GM06990 (cell line): ENCODE measurements at regions not wholly inside any gene's neighbourhood (a gene's known extent, or its start where the extent isn't known, plus 50 kb on each side); places are given as distances from the start of the nearest gene placed in this dataset.

Experiments used
- DNase-seq: peaks from one replicate; pipeline ENCODE4 v3.0.0-alpha.2; 2011; ENCODE audit not compliant: insufficient read length; ENCODE audit errors: extremely low read depth
- H3K27me3 ChIP-seq: replicated peaks from 2 replicates; pipeline ENCODE4 v1.6.0; 2011; ENCODE audit warnings: low read length; ENCODE audit not compliant: control insufficient read depth, insufficient read depth
- H3K36me3 ChIP-seq: 2 replicates; pipeline ENCODE4 v1.5.1; 2011; ENCODE audit warnings: low read length; ENCODE audit not compliant: control insufficient read depth, insufficient read depth
- H3K4me3 ChIP-seq: replicated peaks from 2 replicates; pipeline ENCODE4 v1.5.1; 2011; ENCODE audit warnings: low read depth, mild to moderate bottlenecking, control low read depth, low read length
- TF ChIP-seq, protein P1 (sequence below): IDR thresholded peaks from 2 replicates; pipeline ENCODE4 v1.5.1; 2011; ENCODE audit warnings: low read length, control low read depth, mild to moderate bottlenecking, inconsistent platforms; ENCODE audit not compliant: insufficient read depth, poor library complexity, severe bottlenecking

DNA sequence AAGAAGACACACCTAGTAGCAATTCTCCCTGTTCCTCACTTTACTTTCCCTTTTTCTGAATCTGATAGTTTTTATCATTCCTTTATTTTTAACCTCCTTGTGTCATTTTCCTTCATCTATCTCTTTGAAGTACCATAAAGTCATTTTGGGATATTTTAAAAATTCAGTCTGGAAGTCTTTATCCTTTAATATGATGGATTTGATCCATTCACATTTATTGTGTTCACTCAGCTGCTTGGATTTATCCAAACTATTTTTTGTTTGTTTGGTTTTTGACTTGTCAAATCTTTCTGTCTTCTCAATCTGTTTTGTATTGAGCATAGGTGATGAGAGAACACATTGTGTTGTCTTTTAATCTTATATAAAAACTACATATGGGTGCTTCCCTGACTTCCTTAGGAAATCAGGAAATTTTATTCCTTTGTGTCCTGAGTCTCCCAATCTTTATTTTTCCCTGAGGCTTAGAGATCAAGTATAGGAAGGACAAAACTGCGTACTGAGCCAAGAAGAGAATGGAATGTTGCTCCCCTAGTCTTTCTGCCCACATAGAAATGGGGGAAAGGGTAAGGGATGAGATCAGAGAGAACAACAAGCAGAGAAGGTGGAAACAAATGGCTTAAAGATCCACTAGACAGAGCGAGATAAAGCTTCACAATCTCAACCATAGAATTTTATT, 132.7 kb upstream of the HABP2 start:
- TF ChIP-seq, protein P1, sequence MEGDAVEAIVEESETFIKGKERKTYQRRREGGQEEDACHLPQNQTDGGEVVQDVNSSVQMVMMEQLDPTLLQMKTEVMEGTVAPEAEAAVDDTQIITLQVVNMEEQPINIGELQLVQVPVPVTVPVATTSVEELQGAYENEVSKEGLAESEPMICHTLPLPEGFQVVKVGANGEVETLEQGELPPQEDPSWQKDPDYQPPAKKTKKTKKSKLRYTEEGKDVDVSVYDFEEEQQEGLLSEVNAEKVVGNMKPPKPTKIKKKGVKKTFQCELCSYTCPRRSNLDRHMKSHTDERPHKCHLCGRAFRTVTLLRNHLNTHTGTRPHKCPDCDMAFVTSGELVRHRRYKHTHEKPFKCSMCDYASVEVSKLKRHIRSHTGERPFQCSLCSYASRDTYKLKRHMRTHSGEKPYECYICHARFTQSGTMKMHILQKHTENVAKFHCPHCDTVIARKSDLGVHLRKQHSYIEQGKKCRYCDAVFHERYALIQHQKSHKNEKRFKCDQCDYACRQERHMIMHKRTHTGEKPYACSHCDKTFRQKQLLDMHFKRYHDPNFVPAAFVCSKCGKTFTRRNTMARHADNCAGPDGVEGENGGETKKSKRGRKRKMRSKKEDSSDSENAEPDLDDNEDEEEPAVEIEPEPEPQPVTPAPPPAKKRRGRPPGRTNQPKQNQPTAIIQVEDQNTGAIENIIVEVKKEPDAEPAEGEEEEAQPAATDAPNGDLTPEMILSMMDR = no peak
- Histone ChIP-seq H3K4me3 (no peak overlapping the region), H3K27me3 (no peaks in the 10 kb centered on the region; the same call in 1 of the 2 replicates), H3K36me3 (no peaks in the 10 kb centered on the region)
- no peak for DNase-seq

DNA sequence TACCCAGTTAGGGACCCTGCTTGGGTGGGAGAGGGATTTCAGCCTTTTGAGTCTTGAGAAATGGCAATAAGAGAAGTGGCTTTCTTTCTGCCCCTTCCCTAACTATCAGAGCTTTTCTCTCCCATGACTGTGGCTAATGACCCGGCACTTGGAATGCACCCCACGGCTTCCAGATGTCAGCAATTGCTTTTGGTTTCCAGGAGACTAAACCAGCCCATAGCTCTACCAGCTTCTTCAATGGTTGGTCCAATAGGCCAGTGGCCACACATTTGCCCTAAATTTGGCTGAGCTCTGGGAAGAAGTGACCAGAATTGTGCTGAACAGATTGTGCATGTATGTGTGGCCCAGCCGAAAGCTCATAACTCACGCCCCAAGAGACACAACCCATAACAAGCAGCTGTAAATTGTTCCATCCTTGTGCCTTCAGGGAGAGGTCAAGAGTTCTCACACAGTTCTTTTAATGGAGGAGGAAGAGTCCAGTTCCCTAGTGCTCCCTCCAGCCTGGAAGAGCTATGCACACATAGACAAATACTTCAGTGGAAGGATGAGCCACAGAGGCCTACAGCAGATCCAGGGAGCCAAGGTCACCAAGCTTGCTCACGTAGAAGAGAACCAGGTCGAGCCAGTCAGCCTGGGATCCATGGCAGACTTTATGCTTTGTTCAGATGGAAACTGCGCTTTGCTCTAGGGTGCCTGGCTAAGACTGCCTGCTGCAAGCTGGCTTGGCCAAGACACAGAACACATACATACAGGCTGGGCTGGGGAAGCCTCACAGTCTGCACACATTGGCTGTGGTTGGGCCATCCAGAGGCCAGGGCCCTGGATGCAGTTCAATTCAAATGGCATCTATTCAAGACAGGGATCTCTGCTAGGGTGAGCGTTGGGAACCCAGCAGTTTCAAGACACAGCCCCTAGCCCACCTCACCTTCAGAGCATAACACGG, 131.8 kb upstream of the HABP2 start:
- H3K27me3 ChIP-seq = no peaks in the 10 kb centered on the region; the same call in 1 of the 2 replicates
- no peak for DNase-seq
- no peak overlapping the region for H3K4me3 ChIP-seq
- H3K36me3 ChIP-seq = no peaks in the 10 kb centered on the region
- TF ChIP-seq, protein P1 = no peak

DNA sequence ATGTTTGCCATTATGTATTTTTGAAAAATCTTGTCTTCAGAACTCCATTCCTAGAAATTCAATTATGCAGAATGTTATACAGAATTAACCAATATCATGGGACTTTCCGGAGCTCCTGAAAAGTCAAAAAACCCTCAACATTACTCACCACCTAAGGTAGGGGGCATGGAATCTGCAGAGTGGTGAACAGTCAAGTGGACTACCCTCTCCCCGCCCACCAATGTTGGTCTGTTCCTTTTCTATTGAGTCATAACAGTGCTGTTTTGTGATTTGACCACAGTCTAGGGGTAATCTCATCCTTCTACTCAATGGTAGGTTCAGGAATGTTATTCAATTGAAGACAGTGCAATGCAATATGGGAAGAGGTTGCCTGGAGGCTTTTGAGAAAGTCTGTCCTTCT, 130.5 kb upstream of the HABP2 start:
- no peaks in the 10 kb centered on the region; the same call in 1 of the 2 replicates for H3K27me3 ChIP-seq
- TF ChIP-seq, protein P1 = no peak
- no peak for DNase-seq
- no peaks in the 10 kb centered on the region for H3K36me3 ChIP-seq
- H3K4me3 ChIP-seq = no peak overlapping the region

DNA sequence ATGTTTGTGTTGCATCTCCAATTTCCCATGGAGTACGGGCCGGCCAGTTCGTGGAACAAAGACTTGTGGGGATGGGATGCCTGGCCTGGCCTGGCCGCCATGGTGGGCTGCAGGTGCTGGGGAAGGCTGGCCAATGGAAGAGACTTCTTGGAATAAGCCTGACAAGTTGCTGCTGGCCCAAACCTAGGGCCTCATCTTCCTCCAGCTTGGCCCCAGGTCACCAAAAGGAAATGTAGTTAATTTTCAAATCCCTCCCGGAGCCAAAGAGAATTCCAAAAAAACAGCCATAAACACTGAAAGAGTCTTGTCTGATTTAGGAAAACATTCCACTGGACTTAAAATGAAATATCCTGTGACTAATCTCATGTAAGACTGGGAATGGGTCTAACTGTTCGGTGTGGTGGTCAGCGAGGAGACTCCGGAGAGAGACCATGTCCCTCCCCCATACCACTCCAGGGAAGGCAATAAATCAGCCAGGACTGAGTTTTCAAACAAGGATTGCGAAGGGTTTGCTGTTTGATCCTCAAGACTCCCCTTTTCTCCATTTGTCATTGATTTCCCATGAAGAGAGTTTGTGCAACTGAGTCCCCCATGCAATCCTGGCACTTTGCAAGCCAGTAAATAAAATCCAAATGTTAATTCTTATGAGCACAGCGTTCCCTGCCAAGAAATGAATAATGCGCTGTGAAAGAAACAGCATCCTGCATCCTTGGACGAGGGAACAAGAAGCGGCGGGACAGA, 128.7 kb upstream of the HABP2 start:
- TF ChIP-seq, protein P1 = no peak
- H3K36me3 ChIP-seq = no peaks in the 10 kb centered on the region
- no peaks in the 10 kb centered on the region; the same call in none of the 2 replicates for H3K27me3 ChIP-seq
- H3K4me3 ChIP-seq = no peak overlapping the region
- no peak for DNase-seq

DNA sequence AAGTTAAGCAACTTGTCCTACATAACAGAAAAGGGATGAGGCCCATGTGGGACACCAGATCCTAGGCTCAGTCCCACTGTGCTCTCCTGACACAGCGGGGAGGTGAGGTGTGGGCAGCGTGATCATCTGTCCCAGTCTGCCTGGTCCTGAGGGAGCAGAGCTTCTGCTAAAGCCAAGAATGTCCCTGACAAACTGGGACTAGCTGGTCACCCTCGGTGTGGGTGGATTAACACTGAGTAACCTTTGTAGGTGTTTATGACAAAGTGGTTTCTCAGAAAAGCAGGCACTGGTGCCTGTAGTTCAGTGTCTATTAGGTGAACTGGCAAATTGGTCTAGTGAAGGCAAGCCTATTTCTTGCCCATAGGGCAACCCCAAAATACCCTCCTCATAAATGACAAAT, 127.8 kb upstream of the HABP2 start:
- TF ChIP-seq, protein P1 = no peak
- no peaks in the 10 kb centered on the region; the same call in none of the 2 replicates for H3K27me3 ChIP-seq
- no peak for DNase-seq
- H3K4me3 ChIP-seq = no peak overlapping the region
- H3K36me3 ChIP-seq = no peaks in the 10 kb centered on the region
